CD14-positive monocyte (primary cell): ENCODE measurements at regions not wholly inside any gene's neighbourhood (a gene's known extent, or its start where the extent isn't known, plus 50 kb on each side); places are given as distances from the start of the nearest gene placed in this dataset.

Source experiments
- DNase-seq, 3 donors: peaks; one replicate each; pipeline ENCODE4 v3.0.0-alpha.2; 2011 to 2022
- H2AFZ ChIP-seq: 2 replicates; pipeline ENCODE4 v1.6.0; 2012; ENCODE audit warnings: mild to moderate bottlenecking, low read depth, low read length, inconsistent platforms; ENCODE audit not compliant: insufficient read depth, poor library complexity, severe bottlenecking
- H3K27ac ChIP-seq, 2 donors: 1 replicate in 1 of 2; 2 replicates in 1 of 2; pipeline ENCODE4 v1.5.1; 2012 to 2013; ENCODE audit warnings: low read length in 2 of 2, control low read depth in 1 of 2, inconsistent platforms in 1 of 2, low read depth in 1 of 2, mild to moderate bottlenecking in 1 of 2
- H3K27me3 ChIP-seq, 2 donors: one replicate each; pipeline versions ENCODE4 v1.6.0 to v1.6.1; 2011 to 2013; ENCODE audit warnings: low read length in 2 of 2; ENCODE audit not compliant: control insufficient read depth in 2 of 2, insufficient read depth in 2 of 2
- H3K36me3 ChIP-seq, 2 donors: replicated peaks in 1 of 2; 1 replicate in 1 of 2; 2 replicates in 1 of 2; pipeline versions ENCODE4 v1.5.1 to v1.6.1; 2012 to 2013; ENCODE audit warnings: low read length in 2 of 2, control low read depth in 1 of 2, inconsistent platforms in 1 of 2, mild to moderate bottlenecking in 1 of 2; ENCODE audit not compliant: insufficient read depth in 2 of 2, control insufficient read depth in 1 of 2
- H3K4me1 ChIP-seq, 2 donors: 1 replicate in 1 of 2; 2 replicates in 1 of 2; pipeline versions ENCODE4 v1.5.1 to v1.6.1; 2012 to 2013; ENCODE audit warnings: low read length in 2 of 2, control low read depth in 1 of 2, inconsistent platforms in 1 of 2, mild to moderate bottlenecking in 1 of 2, moderate library complexity in 1 of 2; ENCODE audit not compliant: insufficient read depth in 2 of 2, control insufficient read depth in 1 of 2
- H3K4me2 ChIP-seq: replicated peaks from 2 replicates; pipeline ENCODE3; 2012; ENCODE audit warnings: low read length, moderate library complexity, mild to moderate bottlenecking; ENCODE audit not compliant: poor library complexity, severe bottlenecking; ENCODE audit errors: extremely low read depth
- H3K4me3 ChIP-seq, 3 experiments: fragments of 200-600 bp in 1 of 3; sonication (generic) in 1 of 3; replicated peaks in 1 of 3; 1 replicate in 2 of 3; 2 replicates in 1 of 3; pipeline ENCODE4 v1.5.1; 2011 to 2013; ENCODE audit warnings: low read length in 3 of 3, mild to moderate bottlenecking in 3 of 3, control low read depth in 2 of 3, low read depth in 2 of 3, inconsistent platforms in 1 of 3, moderate library complexity in 1 of 3
- H3K79me2 ChIP-seq: 2 replicates; pipeline ENCODE4 v1.6.0; 2012; ENCODE audit warnings: mild to moderate bottlenecking, control low read depth, inconsistent platforms, low read length, moderate library complexity; ENCODE audit not compliant: insufficient read depth
- H3K9ac ChIP-seq: 2 replicates; pipeline ENCODE4 v1.6.0; 2017; ENCODE audit warnings: low read length, mild to moderate bottlenecking; ENCODE audit not compliant: insufficient read depth, poor library complexity, severe bottlenecking
- H3K9me3 ChIP-seq, 2 donors: replicated peaks in 1 of 2; 1 replicate in 1 of 2; 2 replicates in 1 of 2; pipeline versions ENCODE4 v1.5.1 to v1.6.1; 2012 to 2013; ENCODE audit warnings: low read length in 2 of 2, control low read depth in 1 of 2; ENCODE audit not compliant: control insufficient read depth in 1 of 2, insufficient read depth in 1 of 2
- H4K20me1 ChIP-seq: 2 replicates; pipeline ENCODE4 v1.6.0; 2012; ENCODE audit warnings: mild to moderate bottlenecking, low read length, control low read depth, moderate library complexity; ENCODE audit not compliant: insufficient read depth
- H3K27ac Mint-ChIP-seq, 7 donors: one replicate each; pipeline ENCODE4 v1.8.0; 2020; ENCODE audit warnings: mild to moderate bottlenecking in 7 of 7, mixed read lengths in 7 of 7, moderate library complexity in 6 of 7, inconsistent platforms in 2 of 7
- H3K27me3 Mint-ChIP-seq, 3 donors: one replicate each; pipeline ENCODE4 v1.8.0; 2021 to 2022; ENCODE audit warnings: low read depth in 3 of 3, mild to moderate bottlenecking in 3 of 3, mixed read lengths in 3 of 3, moderate library complexity in 3 of 3, inconsistent platforms in 1 of 3
- H3K36me3 Mint-ChIP-seq, 2 donors: one replicate each; pipeline ENCODE4 v1.8.0; 2020; ENCODE audit warnings: mixed read lengths in 2 of 2, inconsistent platforms in 1 of 2, mild to moderate bottlenecking in 1 of 2
- H3K4me1 Mint-ChIP-seq: one replicate; pipeline ENCODE4 v1.8.0; 2020; ENCODE audit warnings: mild to moderate bottlenecking, mixed read lengths
- H3K4me3 Mint-ChIP-seq, 2 donors: one replicate each; pipeline ENCODE4 v1.8.0; 2020; ENCODE audit warnings: mild to moderate bottlenecking in 2 of 2, mixed read lengths in 2 of 2, moderate library complexity in 1 of 2
- H3K9me3 Mint-ChIP-seq, 7 donors: one replicate each; pipeline ENCODE4 v1.8.0; 2020 to 2022; ENCODE audit warnings: mixed read lengths in 7 of 7, mild to moderate bottlenecking in 6 of 7, moderate library complexity in 6 of 7, inconsistent platforms in 2 of 7
- CTCF ChIP-seq: fragments of 200-600 bp; IDR thresholded peaks from one replicate; pipeline ENCODE4 v1.8.0; 2022; ENCODE audit warnings: antibody characterized with exemption, mild to moderate bottlenecking
- WGBS: methylation state at CpG from one replicate; pipeline ENCODE4 v1.1.5; 2013; ENCODE audit warnings: missing lambda C conversion rate; ENCODE audit not compliant: insufficient coverage; 5-methylcytosine and 5-hydroxymethylcytosine counted together
- intact Hi-C, 2 donors: fragments of 100-400 bp; cut with micrococcal nuclease; formaldehyde crosslinking; loops; one replicate each; pipeline versions ENCODE4 v1.15.0 to v1.15.1; 2023

DNA sequence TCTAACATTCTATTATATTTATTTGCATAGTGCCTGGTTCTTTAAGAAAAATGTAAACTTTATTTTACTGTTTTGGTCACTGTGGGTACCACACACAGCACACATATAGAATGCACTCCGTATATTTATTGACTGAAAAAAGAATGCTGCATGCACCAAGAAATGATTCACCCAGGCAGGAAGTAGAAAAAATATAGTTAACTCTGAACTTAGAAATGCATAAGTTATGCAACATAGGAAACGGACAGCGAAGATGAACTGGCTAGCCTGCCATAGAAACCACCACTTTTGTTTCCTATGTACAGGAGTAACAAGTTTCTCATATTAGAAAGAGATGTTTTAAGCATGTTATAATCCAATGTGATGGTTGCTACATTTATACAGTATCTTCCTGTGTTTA is 635.8 kb downstream of the DSC3 start:
- intact Hi-C loops: no loop called here
- peaks cover 0 to 8% (median 3%) of the 10 kb centered on the region in 7 donors for H3K9me3 Mint-ChIP-seq
- Histone ChIP-seq H2AFZ (no peak overlapping the region), H3K4me2 (no peak overlapping the region), H3K4me3 (no peak overlapping the region), H3K36me3 (no peaks in the 10 kb centered on the region), H3K27me3 (no peaks in the 10 kb centered on the region), H4K20me1 (no peaks in the 10 kb centered on the region), H3K27ac (no peak overlapping the region), H3K9ac (no peak overlapping the region), H3K9me3 (peaks cover 3 to 4% of the 10 kb centered on the region in 2 donors), H3K79me2 (no peaks in the 10 kb centered on the region), H3K4me1 (no peaks in the 10 kb centered on the region)
- WGBS: no CpG with 5 or more reads among the region's 3 CpGs
- no peaks in the 10 kb centered on the region for H3K36me3 Mint-ChIP-seq
- H3K27me3 Mint-ChIP-seq: no peaks in the 10 kb centered on the region
- no peak overlapping the region for H3K4me3 Mint-ChIP-seq
- DNase-seq: no peak
- H3K27ac Mint-ChIP-seq: no peak overlapping the region
- TF ChIP-seq CTCF: no peak
- H3K4me1 Mint-ChIP-seq: no peaks in the 10 kb centered on the region

- Histone ChIP-seq H3K79me2 (no peaks in the 10 kb centered on the region), H3K27me3 (no peaks in the 10 kb centered on the region), H4K20me1 (no peaks in the 10 kb centered on the region), H3K9me3 (peaks cover 3 to 4% of the 10 kb centered on the region in 2 donors), H3K4me2 (no peak overlapping the region), H2AFZ (no peak overlapping the region), H3K36me3 (no peaks in the 10 kb centered on the region), H3K27ac (no peak overlapping the region), H3K4me1 (no peaks in the 10 kb centered on the region), H3K4me3 (no peak overlapping the region), H3K9ac (no peak overlapping the region)
- no peak overlapping the region for H3K4me3 Mint-ChIP-seq
- H3K27me3 Mint-ChIP-seq: no peaks in the 10 kb centered on the region
- WGBS: no CpG with 5 or more reads among the region's 1 CpG
- intact Hi-C loops: no loop called here
- TF ChIP-seq CTCF: no peak
- no peaks in the 10 kb centered on the region for H3K4me1 Mint-ChIP-seq
- H3K27ac Mint-ChIP-seq: no peak overlapping the region
- DNase-seq: no peak
- peaks cover 0 to 8% (median 2%) of the 10 kb centered on the region in 7 donors for H3K9me3 Mint-ChIP-seq
- H3K36me3 Mint-ChIP-seq: no peaks in the 10 kb centered on the region
These were observed 637.5 kb downstream of the DSC3 start for GRCh38 chr18:30405038-30405437.
